Lower lobe of right lung (tissue), 2 donors: ENCODE measurements at regions not wholly inside any gene's neighbourhood (a gene's known extent, or its start where the extent isn't known, plus 50 kb on each side); places are given as distances from the start of the nearest gene placed in this dataset.

Experiments used
- ATAC-seq, 2 donors: fragments of 200-7000 bp; cut with Tn5 transposase; one replicate each; pipeline ENCODE4 v1.9.1; 2020 to 2022; ENCODE audit warnings: mild to moderate bottlenecking in 2 of 2, moderate library complexity in 2 of 2
- DNase-seq: peaks from one replicate; pipeline ENCODE4 v3.0.0-alpha.2; 2020
- H3K27ac ChIP-seq: fragments of 200-600 bp; one replicate; pipeline ENCODE4 v1.8.0; 2022
- H3K27me3 ChIP-seq: fragments of 200-600 bp; one replicate; pipeline ENCODE4 v1.8.0; 2022; ENCODE audit warnings: low read depth
- H3K36me3 ChIP-seq: fragments of 200-600 bp; one replicate; pipeline ENCODE4 v1.8.0; 2022; ENCODE audit warnings: mild to moderate bottlenecking
- H3K4me1 ChIP-seq: fragments of 200-600 bp; one replicate; pipeline ENCODE4 v1.8.0; 2022
- H3K4me3 ChIP-seq: fragments of 200-600 bp; one replicate; pipeline ENCODE4 v1.8.0; 2022; ENCODE audit warnings: mild to moderate bottlenecking
- H3K9me3 ChIP-seq: fragments of 200-600 bp; one replicate; pipeline ENCODE4 v1.8.0; 2022
- CTCF ChIP-seq: fragments of 200-600 bp; IDR thresholded peaks from one replicate; pipeline ENCODE4 v1.8.0; 2022; ENCODE audit warnings: antibody characterized with exemption, mild to moderate bottlenecking
- intact Hi-C: fragments of 100-400 bp; cut with DNase I; formaldehyde crosslinking; loops from one replicate; pipeline ENCODE4 v1.11.0; 2022
- donor health status: DM: no; HTN: yes; CAD: no; lungs with severe emphysema.

- no peak for TF ChIP-seq CTCF
- Histone ChIP-seq H3K4me3 (no peak overlapping the region), H3K9me3 (no peaks in the 10 kb centered on the region), H3K27me3 (no peaks in the 10 kb centered on the region), H3K36me3 (no peaks in the 10 kb centered on the region), H3K4me1 (no peaks in the 10 kb centered on the region), H3K27ac (no peak overlapping the region)
- ATAC-seq (no peak), DNase-seq (no peak)
- intact Hi-C loops, result no loop called here
Observed at GRCh38 chr5:17788351-17788750, 154.1 kb downstream of the TAF11L14 start.

DNA sequence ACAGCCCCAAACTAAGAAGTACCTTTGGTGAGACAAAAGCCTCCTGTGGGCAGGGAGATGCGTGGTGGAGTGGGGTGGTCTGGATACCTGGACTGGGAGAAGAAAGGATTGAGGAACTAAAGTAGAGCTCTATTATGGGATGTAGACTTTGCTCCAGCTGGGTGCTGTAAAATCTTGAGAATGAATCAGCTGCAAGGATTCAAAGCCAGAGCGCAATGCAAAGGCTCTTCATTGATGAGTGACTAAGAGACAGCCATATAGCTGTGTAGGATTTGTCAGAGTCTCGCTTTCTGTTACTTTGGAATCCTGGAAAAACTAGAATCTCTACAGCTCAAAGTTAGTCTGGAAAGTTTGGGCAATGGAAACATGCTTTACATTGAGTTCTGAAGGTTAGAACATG lies 159.9 kb downstream of the TAF11L14 start:
- DNase-seq (no peak), ATAC-seq (no peak)
- no peak for TF ChIP-seq CTCF
- intact Hi-C loops, result no loop called here
- Histone ChIP-seq H3K27ac (no peak overlapping the region), H3K9me3 (no peaks in the 10 kb centered on the region), H3K4me3 (no peak overlapping the region), H3K36me3 (no peaks in the 10 kb centered on the region), H3K27me3 (no peaks in the 10 kb centered on the region), H3K4me1 (no peaks in the 10 kb centered on the region)

DNA sequence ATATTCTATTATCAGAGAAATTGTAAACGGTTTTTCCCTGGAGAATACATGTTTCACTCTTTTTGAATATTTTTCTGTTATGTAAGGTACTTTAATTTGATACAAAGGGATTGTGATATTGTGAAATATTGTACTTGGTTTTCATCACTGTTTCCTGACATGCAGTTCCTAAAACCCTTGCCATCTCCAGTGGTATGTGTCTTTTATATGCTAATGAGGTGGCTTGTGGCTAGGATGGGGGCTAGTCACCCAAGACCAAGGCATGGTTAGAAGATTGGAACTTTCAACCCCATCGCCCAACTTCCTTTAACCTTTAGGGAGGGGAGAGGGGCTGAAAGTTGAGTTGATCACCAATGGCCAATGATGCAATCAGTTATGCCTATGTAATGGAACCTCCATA lies 160.6 kb downstream of the TAF11L14 start:
- ATAC-seq, result no peak
- Histone ChIP-seq H3K9me3 (no peaks in the 10 kb centered on the region), H3K27me3 (no peaks in the 10 kb centered on the region), H3K4me3 (no peak overlapping the region), H3K36me3 (no peaks in the 10 kb centered on the region), H3K4me1 (no peaks in the 10 kb centered on the region), H3K27ac (no peak overlapping the region)
- intact Hi-C loops, result no loop called here
- TF ChIP-seq CTCF, result no peak
- DNase-seq, result no peak

DNA sequence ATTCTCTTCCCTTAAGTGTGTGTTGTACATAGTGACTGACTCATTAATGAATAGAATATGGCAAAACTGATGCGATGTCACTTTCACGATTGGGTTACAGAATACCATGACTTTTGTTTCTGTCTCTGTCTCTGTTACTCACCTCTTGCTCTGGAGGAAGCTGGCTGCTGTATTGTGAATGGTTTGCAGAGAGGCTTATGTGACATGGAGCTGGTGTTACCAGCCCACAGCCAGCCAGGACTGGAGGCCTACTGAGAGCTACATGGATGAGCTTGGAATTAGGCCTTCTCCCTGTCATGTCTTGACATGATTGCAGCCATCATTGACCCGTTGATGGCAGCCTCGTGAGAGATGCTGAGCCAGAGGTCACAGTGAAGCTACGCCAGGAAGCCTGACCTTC lies 161.9 kb downstream of the TAF11L14 start:
- Histone ChIP-seq H3K36me3 (no peaks in the 10 kb centered on the region), H3K27ac (no peak overlapping the region), H3K9me3 (no peaks in the 10 kb centered on the region), H3K4me3 (no peak overlapping the region), H3K4me1 (no peaks in the 10 kb centered on the region), H3K27me3 (no peaks in the 10 kb centered on the region)
- no peak for ATAC-seq
- TF ChIP-seq CTCF, result no peak
- DNase-seq, result no peak
- intact Hi-C loops, result no loop called here

- H3K27me3 ChIP-seq, result no peaks in the 10 kb centered on the region
- no peak for ATAC-seq
- no peaks in the 10 kb centered on the region for H3K9me3 ChIP-seq
- no peak overlapping the region for H3K4me3 ChIP-seq
- no peak for TF ChIP-seq CTCF
- no peak for DNase-seq
- intact Hi-C loops, result no loop called here
- H3K27ac ChIP-seq, result no peak overlapping the region
- H3K36me3 ChIP-seq, result no peaks in the 10 kb centered on the region
- no peaks in the 10 kb centered on the region for H3K4me1 ChIP-seq
Observed at GRCh38 chr5:17796757-17797396, 162.6 kb downstream of the TAF11L14 start.

DNA sequence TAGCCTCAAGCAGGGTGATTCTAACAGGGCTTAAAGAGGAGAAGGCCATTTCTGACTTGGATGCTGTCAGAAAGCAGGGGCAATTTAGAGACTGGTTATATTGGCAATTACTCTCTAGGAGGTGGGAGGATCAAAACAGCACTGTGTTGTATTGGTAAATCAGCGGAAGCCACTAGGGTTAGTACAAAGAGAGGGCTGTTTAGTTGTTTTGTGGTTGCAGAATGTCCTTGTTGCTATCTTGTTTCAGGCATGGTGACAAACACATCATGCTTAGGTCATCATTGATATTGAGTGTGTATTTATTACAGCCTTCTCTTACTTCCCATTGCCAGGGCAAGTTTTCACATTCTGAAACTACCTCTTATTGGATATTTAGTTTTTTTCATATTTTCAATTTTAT lies 165.3 kb downstream of the TAF11L14 start:
- no peaks in the 10 kb centered on the region for H3K36me3 ChIP-seq
- H3K4me1 ChIP-seq, result no peaks in the 10 kb centered on the region
- ATAC-seq (no peak), DNase-seq (no peak)
- intact Hi-C loops, result no loop called here
- no peak overlapping the region for H3K4me3 ChIP-seq
- TF ChIP-seq CTCF, result no peak
- no peak overlapping the region for H3K27ac ChIP-seq
- no peaks in the 10 kb centered on the region for H3K27me3 ChIP-seq
- H3K9me3 ChIP-seq, result no peaks in the 10 kb centered on the region
